ENCODE measurements at regions not wholly inside any gene's neighbourhood (a gene's known extent, or its start where the extent isn't known, plus 50 kb on each side); places are given as distances from the start of the nearest gene placed in this dataset.

- ATAC-seq (ENCODE audit: low FRiP score) = no peak
- TF ChIP-seq, protein P1, sequence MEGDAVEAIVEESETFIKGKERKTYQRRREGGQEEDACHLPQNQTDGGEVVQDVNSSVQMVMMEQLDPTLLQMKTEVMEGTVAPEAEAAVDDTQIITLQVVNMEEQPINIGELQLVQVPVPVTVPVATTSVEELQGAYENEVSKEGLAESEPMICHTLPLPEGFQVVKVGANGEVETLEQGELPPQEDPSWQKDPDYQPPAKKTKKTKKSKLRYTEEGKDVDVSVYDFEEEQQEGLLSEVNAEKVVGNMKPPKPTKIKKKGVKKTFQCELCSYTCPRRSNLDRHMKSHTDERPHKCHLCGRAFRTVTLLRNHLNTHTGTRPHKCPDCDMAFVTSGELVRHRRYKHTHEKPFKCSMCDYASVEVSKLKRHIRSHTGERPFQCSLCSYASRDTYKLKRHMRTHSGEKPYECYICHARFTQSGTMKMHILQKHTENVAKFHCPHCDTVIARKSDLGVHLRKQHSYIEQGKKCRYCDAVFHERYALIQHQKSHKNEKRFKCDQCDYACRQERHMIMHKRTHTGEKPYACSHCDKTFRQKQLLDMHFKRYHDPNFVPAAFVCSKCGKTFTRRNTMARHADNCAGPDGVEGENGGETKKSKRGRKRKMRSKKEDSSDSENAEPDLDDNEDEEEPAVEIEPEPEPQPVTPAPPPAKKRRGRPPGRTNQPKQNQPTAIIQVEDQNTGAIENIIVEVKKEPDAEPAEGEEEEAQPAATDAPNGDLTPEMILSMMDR (IDR thresholded peaks at IDR 0.05) = no peak
- no peak for DNase-seq (ENCODE audit: low spot score)
Observed at GRCh38 chr5:92780057-92780456, 801.0 kb downstream of the NR2F1-AS1 start.

GRCh38 chr5:92779536-92779935 lies 801.5 kb downstream of the NR2F1-AS1 start:
- DNase-seq (ENCODE audit: low spot score) = no peak
- TF ChIP-seq, protein P1 (IDR thresholded peaks at IDR 0.05) = no peak
- no peak for ATAC-seq (ENCODE audit: low FRiP score)

DNA sequence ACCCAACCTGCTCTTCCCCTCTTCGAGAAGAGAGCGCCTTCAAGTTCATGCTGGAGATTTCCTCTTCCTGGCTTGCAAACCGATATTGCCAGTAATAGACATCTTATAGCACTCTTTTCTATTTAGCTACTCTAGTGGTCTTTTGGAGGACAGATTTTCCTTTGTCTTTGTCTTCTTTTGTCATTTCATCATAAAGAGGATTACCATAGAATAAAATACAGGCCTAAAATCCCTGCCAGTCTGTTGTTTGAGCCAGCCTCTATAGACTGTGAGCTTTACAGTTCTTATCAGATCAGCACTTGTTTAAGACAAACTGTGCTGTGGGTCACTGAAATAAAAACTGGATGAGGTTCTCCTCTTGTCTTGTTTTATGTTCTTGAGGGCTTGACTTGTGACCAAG lies 802.8 kb downstream of the NR2F1-AS1 start:
- TF ChIP-seq, protein P1 (IDR thresholded peaks at IDR 0.05) = no peak
- no peak for ATAC-seq (ENCODE audit: low FRiP score)
- no peak for DNase-seq (ENCODE audit: low spot score)

GRCh38 chr5:92777421-92777820 lies 803.6 kb downstream of the NR2F1-AS1 start:
- ATAC-seq (ENCODE audit: low FRiP score) = no peak
- TF ChIP-seq, protein P1 (IDR thresholded peaks at IDR 0.05) = no peak
- no peak for DNase-seq (ENCODE audit: low spot score)

DNA sequence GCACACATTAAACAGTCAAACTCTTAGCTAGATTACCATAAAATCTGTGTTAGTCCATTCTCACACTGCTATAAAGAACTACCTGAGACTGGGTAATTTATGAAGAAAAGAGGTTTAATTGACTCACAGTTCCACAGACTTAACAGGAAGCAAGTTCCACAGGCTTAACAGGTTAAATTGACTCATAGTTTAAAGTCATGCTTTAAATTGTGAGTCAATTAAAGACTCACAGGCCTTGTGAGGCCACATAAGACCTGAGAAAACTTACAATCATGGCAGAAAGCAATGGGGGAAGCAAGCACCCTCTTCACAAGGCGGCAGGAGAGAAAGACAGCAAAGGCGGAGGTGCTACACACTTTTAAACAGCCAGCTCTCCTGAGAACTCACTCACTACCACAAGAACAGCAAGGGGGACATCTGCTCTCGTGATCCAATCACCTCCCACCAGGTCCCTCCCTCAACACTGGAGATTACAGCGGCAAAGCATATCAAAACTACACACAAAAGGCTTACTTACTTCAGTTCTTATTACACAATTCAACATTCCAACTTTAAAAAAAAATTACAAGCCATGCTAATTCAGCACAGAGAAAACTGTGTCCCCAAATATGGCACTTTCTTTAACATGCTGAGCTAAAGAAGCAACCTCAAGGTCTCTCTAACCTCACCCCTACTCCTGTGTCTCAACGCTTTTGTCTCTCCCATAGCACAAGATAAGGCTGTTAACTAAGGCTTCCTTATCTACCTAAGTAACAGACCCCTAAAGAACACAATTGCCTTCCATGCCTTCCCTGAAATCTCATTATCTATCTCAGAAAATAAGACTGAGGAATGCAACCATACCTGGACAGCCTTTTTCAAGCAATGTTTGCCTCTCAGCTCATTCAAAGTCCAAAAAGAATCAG lies 805.1 kb downstream of the NR2F1-AS1 start:
- TF ChIP-seq, protein P1 (IDR thresholded peaks at IDR 0.05) = no peak
- ATAC-seq (ENCODE audit: low FRiP score) (no peak), DNase-seq (ENCODE audit: low spot score) (no peak)

DNA sequence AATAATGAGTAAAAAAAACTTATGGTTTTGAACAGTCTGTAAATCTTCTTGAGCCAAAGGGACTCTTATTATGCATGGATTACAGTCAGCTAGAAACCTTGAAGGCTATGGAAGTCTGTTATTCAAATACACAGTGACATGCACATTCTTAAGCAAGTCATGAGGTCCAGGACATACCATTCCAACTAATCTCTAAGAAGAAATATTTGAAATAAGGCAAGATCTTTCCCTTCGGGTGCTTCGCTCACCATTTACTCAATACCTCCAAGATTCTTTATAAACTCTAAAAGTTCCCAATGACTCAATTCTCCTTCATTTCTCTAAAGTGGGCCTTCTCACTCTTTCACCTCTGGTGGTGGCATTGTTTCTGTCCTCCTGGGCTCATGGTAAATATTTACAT lies 811.0 kb downstream of the NR2F1-AS1 start:
- ATAC-seq (ENCODE audit: low FRiP score) (no peak), DNase-seq (ENCODE audit: low spot score) (no peak)
- TF ChIP-seq, protein P1 (IDR thresholded peaks at IDR 0.05) = no peak

- TF ChIP-seq, protein P1 (IDR thresholded peaks at IDR 0.05) = no peak
- DNase-seq (ENCODE audit: low spot score) (no peak), ATAC-seq (ENCODE audit: low FRiP score) (no peak)
Observed at GRCh38 chr5:92761585-92761984, 819.4 kb downstream of the NR2F1-AS1 start.
